ENCODE measurements at regions not wholly inside any gene's neighbourhood (a gene's known extent, or its start where the extent isn't known, plus 50 kb on each side); places are given as distances from the start of the nearest gene placed in this dataset.

- H3K27me3 ChIP-seq: no peaks in the 10 kb centered on the region
- no peaks in the 10 kb centered on the region for H3K4me1 ChIP-seq (ENCODE audit: low read depth)
- H3K27ac ChIP-seq: no peak overlapping the region
- H3K4me3 ChIP-seq: no peak overlapping the region
- no peak for DNase-seq (ENCODE audit: low read depth in 1 of 2, low spot score in 1 of 2)
- TF ChIP-seq, protein P1, sequence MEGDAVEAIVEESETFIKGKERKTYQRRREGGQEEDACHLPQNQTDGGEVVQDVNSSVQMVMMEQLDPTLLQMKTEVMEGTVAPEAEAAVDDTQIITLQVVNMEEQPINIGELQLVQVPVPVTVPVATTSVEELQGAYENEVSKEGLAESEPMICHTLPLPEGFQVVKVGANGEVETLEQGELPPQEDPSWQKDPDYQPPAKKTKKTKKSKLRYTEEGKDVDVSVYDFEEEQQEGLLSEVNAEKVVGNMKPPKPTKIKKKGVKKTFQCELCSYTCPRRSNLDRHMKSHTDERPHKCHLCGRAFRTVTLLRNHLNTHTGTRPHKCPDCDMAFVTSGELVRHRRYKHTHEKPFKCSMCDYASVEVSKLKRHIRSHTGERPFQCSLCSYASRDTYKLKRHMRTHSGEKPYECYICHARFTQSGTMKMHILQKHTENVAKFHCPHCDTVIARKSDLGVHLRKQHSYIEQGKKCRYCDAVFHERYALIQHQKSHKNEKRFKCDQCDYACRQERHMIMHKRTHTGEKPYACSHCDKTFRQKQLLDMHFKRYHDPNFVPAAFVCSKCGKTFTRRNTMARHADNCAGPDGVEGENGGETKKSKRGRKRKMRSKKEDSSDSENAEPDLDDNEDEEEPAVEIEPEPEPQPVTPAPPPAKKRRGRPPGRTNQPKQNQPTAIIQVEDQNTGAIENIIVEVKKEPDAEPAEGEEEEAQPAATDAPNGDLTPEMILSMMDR (IDR thresholded peaks at IDR 0.05; ENCODE audit: low read depth, low read length): no peak
- H3K9me3 ChIP-seq (ENCODE audit: low read depth): no peaks in the 10 kb centered on the region
- H3K36me3 ChIP-seq: no peaks in the 10 kb centered on the region
These were observed 74.9 kb upstream of the BCAT1 start for GRCh38 chr12:25023808-25024207.

GRCh38 chr12:25020621-25021243 is 71.8 kb upstream of the BCAT1 start:
- H3K36me3 ChIP-seq: no peaks in the 10 kb centered on the region
- no peaks in the 10 kb centered on the region for H3K9me3 ChIP-seq (ENCODE audit: low read depth)
- TF ChIP-seq, protein P1 (IDR thresholded peaks at IDR 0.05; ENCODE audit: low read depth, low read length): no peak
- no peak overlapping the region for H3K27ac ChIP-seq
- no peak for DNase-seq (ENCODE audit: low read depth in 1 of 2, low spot score in 1 of 2)
- no peak overlapping the region for H3K4me3 ChIP-seq
- no peaks in the 10 kb centered on the region for H3K4me1 ChIP-seq (ENCODE audit: low read depth)
- H3K27me3 ChIP-seq: no peaks in the 10 kb centered on the region

DNA sequence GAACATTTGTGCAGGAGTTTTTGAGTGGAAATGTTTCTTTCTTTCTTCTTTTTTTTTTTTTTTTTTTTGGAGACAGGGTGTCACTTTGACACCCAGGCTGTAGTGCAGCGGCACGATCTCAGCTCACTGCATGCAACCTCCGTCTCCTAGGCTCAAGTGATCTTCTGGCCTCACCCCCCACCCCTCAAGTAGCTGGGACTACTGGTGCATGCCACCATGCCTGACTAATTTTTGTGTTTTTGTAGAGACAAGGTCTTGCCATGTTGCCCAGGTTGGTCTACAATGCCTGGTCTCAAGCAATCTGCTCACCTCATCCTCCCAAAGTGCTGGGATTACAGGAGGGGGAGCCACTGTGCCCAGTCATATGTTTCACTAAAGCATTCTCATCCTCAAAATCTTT is 69.2 kb upstream of the BCAT1 start:
- no peaks in the 10 kb centered on the region for H3K9me3 ChIP-seq (ENCODE audit: low read depth)
- no peaks in the 10 kb centered on the region for H3K4me1 ChIP-seq (ENCODE audit: low read depth)
- TF ChIP-seq, protein P1 (IDR thresholded peaks at IDR 0.05; ENCODE audit: low read depth, low read length): no peak
- H3K27me3 ChIP-seq: no peaks in the 10 kb centered on the region
- H3K36me3 ChIP-seq: no peaks in the 10 kb centered on the region
- DNase-seq (ENCODE audit: low read depth in 1 of 2, low spot score in 1 of 2): no peak
- H3K4me3 ChIP-seq: no peak overlapping the region
- no peak overlapping the region for H3K27ac ChIP-seq

GRCh38 chr12:25017336-25017735 is 68.4 kb upstream of the BCAT1 start:
- H3K4me1 ChIP-seq (ENCODE audit: low read depth): no peaks in the 10 kb centered on the region
- H3K27me3 ChIP-seq: no peaks in the 10 kb centered on the region
- TF ChIP-seq, protein P1 (IDR thresholded peaks at IDR 0.05; ENCODE audit: low read depth, low read length): no peak
- H3K4me3 ChIP-seq: no peak overlapping the region
- no peaks in the 10 kb centered on the region for H3K36me3 ChIP-seq
- H3K27ac ChIP-seq: no peak overlapping the region
- DNase-seq (ENCODE audit: low read depth in 1 of 2, low spot score in 1 of 2): no peak
- no peaks in the 10 kb centered on the region for H3K9me3 ChIP-seq (ENCODE audit: low read depth)

DNA sequence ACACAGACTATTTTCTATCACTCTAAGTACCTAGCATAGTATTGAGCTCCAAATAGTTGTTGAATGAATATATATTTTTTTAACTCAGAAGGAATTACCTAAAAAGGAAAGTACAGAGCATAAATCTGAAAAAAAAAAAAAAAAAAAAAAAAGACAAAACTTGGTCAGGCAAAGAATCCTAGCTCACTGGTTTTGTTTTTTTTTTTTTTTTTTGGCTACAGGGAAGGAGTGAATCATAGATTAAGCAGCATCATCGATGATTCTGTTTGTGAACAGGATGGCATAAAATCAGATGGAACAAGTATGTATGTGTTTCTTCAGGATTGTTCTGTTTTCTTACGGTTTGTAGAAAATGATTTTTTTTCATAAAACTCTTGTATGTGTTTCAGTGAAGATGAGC is 66.1 kb upstream of the BCAT1 start:
- no peaks in the 10 kb centered on the region for H3K4me1 ChIP-seq (ENCODE audit: low read depth)
- no peaks in the 10 kb centered on the region for H3K36me3 ChIP-seq
- TF ChIP-seq, protein P1 (IDR thresholded peaks at IDR 0.05; ENCODE audit: low read depth, low read length): no peak
- no peak overlapping the region for H3K27ac ChIP-seq
- H3K9me3 ChIP-seq (ENCODE audit: low read depth): no peaks in the 10 kb centered on the region
- DNase-seq (ENCODE audit: low read depth in 1 of 2, low spot score in 1 of 2): no peak
- no peak overlapping the region for H3K4me3 ChIP-seq
- no peaks in the 10 kb centered on the region for H3K27me3 ChIP-seq
